Neural cell (in vitro differentiated cells): ENCODE measurements at regions not wholly inside any gene's neighbourhood (a gene's known extent, or its start where the extent isn't known, plus 50 kb on each side); places are given as distances from the start of the nearest gene placed in this dataset.
"Not testable (repeated sequence)": the region's sequence is repeated elsewhere in the genome, so short reads cannot be mapped to it uniquely, and the experiment has no call there.

Experiments
- CTCF ChIP-seq: fragments of 450-650 bp; IDR thresholded peaks from 2 replicates; pipeline ENCODE4 v1.5.1; 2014; ENCODE audit warnings: antibody characterized with exemption, mild to moderate bottlenecking, moderate library complexity; ENCODE audit not compliant: poor library complexity, severe bottlenecking
- EP300 ChIP-seq: fragments of 450-650 bp; conservative IDR thresholded peaks from 2 replicates; pipeline ENCODE4 v1.6.1; 2014; ENCODE audit warnings: antibody characterized with exemption, mild to moderate bottlenecking, moderate library complexity; ENCODE audit not compliant: poor library complexity, severe bottlenecking
- MXI1 ChIP-seq: fragments of 450-650 bp; conservative IDR thresholded peaks from 2 replicates; pipeline ENCODE4 v1.6.1; 2014; ENCODE audit warnings: antibody characterized with exemption, mild to moderate bottlenecking; ENCODE audit not compliant: poor library complexity, severe bottlenecking

GRCh38 chrX:1908996-1909395 is 294.1 kb downstream of the ASMT start:
- TF ChIP-seq CTCF, MXI1, EP300: not testable (repeated sequence)
